H7 (cell line): ENCODE measurements at regions not wholly inside any gene's neighbourhood (a gene's known extent, or its start where the extent isn't known, plus 50 kb on each side); places are given as distances from the start of the nearest gene placed in this dataset.

Experiments used
- DNase-seq: peaks from one replicate; pipeline ENCODE4 v3.0.0; 2012
- H3K27me3 ChIP-seq: 2 replicates; pipeline ENCODE4 v1.6.0; 2011; ENCODE audit warnings: mild to moderate bottlenecking, low read length; ENCODE audit not compliant: control insufficient read depth, insufficient read depth
- H3K36me3 ChIP-seq: replicated peaks from 2 replicates; pipeline ENCODE4 v1.5.1; 2011; ENCODE audit warnings: low read length; ENCODE audit not compliant: control insufficient read depth, insufficient read depth
- H3K4me3 ChIP-seq: 2 replicates; pipeline ENCODE4 v1.5.1; 2011; ENCODE audit warnings: low read depth, mild to moderate bottlenecking, control low read depth, low read length, moderate library complexity; ENCODE audit not compliant: insufficient read depth

DNA sequence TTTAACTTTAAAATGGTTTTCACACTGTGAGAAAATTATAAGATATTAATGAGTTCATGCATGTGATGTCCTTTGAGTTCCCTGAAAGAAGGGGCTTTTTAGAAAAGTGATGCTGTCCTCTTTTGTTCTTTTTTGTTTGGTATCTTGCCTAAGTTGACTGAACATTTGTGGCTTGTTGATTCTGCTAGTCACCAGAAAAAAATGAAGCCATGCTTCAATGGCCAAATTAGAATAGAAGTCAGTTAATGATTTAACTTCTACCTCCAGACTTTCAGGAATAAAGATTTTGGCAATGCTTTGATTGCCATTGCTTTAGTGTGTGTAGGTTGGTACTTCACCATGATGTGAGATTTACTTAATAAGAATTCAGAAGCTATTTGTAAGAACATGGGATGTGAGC lies 260.6 kb upstream of the NECTIN3 start:
- DNase-seq = no peak
- Histone ChIP-seq H3K27me3 (no peaks in the 10 kb centered on the region), H3K36me3 (no peaks in the 10 kb centered on the region), H3K4me3 (no peak overlapping the region)

DNA sequence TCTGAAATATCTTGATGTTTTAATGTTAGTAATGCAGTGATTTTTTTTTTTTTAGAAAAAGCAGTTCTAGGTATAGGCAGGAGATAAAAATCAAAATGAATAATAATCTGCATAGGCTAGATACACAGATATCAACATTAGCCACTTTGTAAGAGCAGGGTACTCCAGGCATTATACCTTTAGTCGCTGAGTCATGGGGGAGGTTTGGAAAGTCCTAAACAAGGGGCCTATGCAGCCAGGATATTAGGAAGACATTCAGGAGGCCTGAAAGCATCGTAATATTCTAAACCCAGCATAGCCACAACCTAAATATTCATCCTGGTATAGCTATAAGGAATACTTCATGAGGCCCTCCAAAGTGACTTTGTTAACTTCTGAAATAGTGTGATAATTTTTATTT lies 258.1 kb upstream of the NECTIN3 start:
- H3K27me3 ChIP-seq = no peaks in the 10 kb centered on the region
- no peak for DNase-seq
- H3K36me3 ChIP-seq = no peaks in the 10 kb centered on the region
- H3K4me3 ChIP-seq = no peak overlapping the region

GRCh38 chr3:110814170-110815007 lies 257.2 kb upstream of the NECTIN3 start:
- no peaks in the 10 kb centered on the region for H3K36me3 ChIP-seq
- H3K27me3 ChIP-seq = no peaks in the 10 kb centered on the region
- no peak overlapping the region for H3K4me3 ChIP-seq
- no peak for DNase-seq

DNA sequence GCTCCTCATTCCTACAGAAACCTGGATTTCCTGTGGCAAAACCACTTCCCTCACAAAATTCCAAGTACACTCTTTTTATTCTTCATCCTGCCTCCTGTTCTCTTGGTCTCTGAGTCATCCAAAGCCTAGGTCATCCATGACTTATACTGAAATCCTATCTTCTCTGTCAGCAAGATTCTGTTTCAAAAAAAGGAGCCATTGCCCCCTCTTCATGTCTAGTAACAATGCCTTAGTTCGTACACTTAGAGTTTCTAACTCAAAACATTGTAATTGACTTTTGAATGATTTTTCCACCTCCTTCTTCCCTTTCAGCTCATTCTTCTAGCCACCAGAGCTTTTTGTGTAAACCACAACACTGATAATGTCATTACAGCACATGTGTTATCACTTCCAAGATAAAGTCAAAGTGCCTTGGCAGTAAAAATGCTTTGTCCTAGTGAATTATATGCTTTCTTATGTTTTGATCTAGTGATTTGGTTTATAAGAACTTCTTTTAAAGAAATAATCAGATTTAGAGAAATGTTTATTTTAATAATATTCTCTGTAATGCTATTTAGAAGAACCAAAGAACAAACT lies 256.5 kb upstream of the NECTIN3 start:
- Histone ChIP-seq H3K27me3 (no peaks in the 10 kb centered on the region), H3K4me3 (no peak overlapping the region), H3K36me3 (no peaks in the 10 kb centered on the region)
- no peak for DNase-seq

- Histone ChIP-seq H3K27me3 (no peaks in the 10 kb centered on the region), H3K4me3 (no peak overlapping the region), H3K36me3 (no peaks in the 10 kb centered on the region)
- DNase-seq = no peak
These were observed 255.6 kb upstream of the NECTIN3 start for GRCh38 chr3:110816008-110816407.

- no peaks in the 10 kb centered on the region for H3K36me3 ChIP-seq
These were observed 250.0 kb upstream of the NECTIN3 start for GRCh38 chr3:110821586-110821985.

DNA sequence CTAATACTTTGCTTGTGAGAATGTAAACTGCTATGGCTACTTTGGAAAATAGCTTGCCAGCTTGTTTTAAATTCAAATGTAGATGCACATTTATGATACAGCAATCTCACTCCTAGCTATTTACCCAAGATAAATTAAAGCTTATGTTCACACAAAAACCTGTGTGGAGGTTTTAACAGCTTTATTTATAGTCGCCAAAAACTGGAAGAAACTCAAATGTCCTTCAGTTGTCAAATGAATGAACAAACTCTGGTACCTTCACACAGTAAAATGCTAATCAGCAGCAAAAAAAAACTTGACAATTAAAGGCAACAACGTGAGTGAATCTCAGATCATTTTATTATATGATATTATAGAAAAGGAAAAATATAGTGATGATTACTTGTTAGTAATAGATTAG lies 248.6 kb upstream of the NECTIN3 start:
- Histone ChIP-seq H3K36me3 (no peaks in the 10 kb centered on the region), H3K27me3 (no peaks in the 10 kb centered on the region), H3K4me3 (no peak overlapping the region)
- DNase-seq = no peak

More at GRCh38 chr3:110821586-110821985, 250.0 kb upstream of the NECTIN3 start:
- DNase-seq = no peak
- H3K4me3 ChIP-seq = no peak overlapping the region
- H3K27me3 ChIP-seq = no peaks in the 10 kb centered on the region

DNA sequence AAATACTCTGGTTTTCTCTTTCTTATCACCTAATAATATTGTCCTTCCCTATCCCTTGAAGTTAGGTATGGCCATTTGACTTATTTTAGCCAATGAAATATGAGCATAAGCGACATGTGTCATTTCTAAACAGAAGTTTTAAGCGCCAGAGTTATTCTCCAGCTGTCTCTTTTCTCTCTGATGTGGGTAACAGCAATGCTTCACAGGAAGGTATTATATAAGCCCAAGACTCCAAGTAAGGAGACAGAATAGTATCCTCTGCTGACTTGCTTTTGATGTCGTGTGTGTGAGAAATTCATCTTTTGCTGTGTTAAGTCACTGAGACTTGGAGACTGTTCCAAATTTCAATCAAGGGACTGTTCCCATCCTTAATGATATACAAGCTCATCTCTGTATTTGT lies 224.6 kb upstream of the NECTIN3 start:
- no peak for DNase-seq
- Histone ChIP-seq H3K27me3 (no peaks in the 10 kb centered on the region), H3K4me3 (no peak overlapping the region), H3K36me3 (no peaks in the 10 kb centered on the region)

DNA sequence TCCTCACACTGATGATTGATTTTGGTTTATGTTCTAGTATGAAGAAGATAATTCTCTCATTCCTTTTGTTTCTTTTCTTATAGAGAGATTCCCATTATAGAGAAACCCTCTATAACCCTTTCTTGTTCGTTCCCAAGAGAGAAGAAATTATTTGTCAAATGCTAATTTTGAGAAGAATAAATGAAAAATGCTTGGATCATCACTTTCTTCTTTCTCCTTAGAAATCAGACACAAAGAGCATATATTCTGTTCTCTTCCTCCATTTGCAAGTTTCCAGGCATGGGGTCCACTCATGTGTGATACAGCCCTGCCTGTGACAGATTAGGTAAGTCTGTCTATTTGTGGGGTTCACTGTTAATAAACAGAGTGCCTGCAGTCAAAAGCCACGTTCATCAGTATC lies 222.6 kb upstream of the NECTIN3 start:
- H3K36me3 ChIP-seq = no peaks in the 10 kb centered on the region
- H3K4me3 ChIP-seq = no peak overlapping the region
- no peak for DNase-seq
- no peaks in the 10 kb centered on the region for H3K27me3 ChIP-seq

DNA sequence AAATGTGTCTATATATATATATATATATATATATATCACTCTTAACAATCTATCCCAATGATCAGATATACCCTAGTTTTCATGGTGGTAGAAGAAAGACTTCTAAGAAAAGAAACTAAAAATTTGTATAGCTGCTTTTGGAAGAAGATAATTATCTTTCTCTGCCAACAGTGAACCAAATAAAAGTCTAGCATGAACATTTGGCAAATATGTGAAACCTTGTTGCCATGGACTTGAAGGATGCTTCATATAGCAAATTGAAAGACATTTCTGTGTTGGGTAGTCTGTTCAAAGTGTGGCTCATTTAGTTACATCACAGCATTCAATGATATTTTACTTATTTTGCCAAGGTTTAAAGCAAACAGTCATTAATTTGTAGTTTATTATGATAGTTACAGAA lies 219.9 kb upstream of the NECTIN3 start:
- Histone ChIP-seq H3K36me3 (no peaks in the 10 kb centered on the region), H3K4me3 (no peak overlapping the region)
- DNase-seq = no peak

GRCh38 chr3:110855207-110855606 lies 216.4 kb upstream of the NECTIN3 start:
- H3K27me3 ChIP-seq = no peaks in the 10 kb centered on the region
- DNase-seq = no peak
- no peak overlapping the region for H3K4me3 ChIP-seq
- H3K36me3 ChIP-seq = no peaks in the 10 kb centered on the region

More for the DNA sequence above, 219.9 kb upstream of the NECTIN3 start:
- H3K27me3 ChIP-seq = no peaks in the 10 kb centered on the region

- DNase-seq = no peak
- Histone ChIP-seq H3K4me3 (no peak overlapping the region), H3K27me3 (no peaks in the 10 kb centered on the region), H3K36me3 (no peaks in the 10 kb centered on the region)
These were observed 214.7 kb upstream of the NECTIN3 start for GRCh38 chr3:110856916-110857315.

DNA sequence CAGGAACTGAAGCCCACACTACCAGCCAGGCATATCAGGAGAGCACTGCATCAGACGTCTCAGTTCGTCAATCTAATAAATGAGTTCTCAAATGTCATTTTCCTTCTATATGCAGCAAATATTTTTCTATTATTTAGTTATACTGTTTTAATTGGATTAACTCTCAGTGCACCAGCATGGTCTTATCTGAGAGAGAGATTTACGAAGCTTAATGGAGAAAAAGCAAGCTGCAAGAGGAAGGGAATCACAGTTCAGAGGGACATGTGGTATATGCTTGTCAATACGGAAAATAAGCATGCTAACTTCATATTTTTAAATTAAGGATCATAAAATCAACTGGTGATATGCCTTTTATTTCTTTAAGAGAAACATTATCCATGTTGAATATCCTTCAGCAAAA lies 213.1 kb upstream of the NECTIN3 start:
- H3K27me3 ChIP-seq = no peaks in the 10 kb centered on the region
- no peak overlapping the region for H3K4me3 ChIP-seq
- no peak for DNase-seq
- no peaks in the 10 kb centered on the region for H3K36me3 ChIP-seq

DNA sequence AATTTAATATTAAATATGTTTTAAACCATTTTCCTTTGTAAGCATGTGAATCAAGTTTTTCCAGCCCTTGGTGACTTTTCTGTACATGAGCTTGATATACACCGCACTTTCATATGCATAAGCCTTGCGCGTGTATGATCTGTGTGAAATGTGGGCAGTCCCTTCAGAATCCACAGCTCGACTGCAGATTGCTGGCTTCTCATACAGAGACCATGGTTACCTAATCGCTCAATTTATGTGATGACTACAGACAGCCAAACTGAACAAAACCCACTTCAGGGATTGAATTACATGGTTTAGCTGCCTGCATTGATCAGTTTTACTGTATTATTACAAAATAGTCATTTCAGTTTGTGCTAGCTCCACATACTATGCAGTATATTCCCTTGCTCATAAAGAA lies 212.3 kb upstream of the NECTIN3 start:
- no peaks in the 10 kb centered on the region for H3K27me3 ChIP-seq
- DNase-seq = no peak
- H3K36me3 ChIP-seq = no peaks in the 10 kb centered on the region
- no peak overlapping the region for H3K4me3 ChIP-seq

DNA sequence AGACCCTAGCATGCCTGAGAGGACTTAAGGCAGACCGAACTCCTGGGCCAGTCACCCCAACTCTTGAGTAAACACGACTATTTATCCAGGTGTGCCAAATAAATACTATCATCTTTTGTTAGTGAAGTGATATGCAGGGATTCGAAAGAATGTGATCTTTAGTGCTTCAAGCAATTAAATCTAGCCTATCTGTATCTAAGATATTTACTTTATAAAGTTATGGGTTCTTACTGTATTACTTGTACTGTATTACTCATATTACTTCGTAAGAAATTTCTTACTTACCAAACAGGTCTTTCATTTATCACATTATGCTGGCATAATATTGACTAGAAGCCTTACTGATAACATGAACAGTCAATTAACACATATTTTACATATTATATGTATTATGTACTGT lies 211.6 kb upstream of the NECTIN3 start:
- DNase-seq = no peak
- no peaks in the 10 kb centered on the region for H3K36me3 ChIP-seq
- H3K4me3 ChIP-seq = no peak overlapping the region
- H3K27me3 ChIP-seq = no peaks in the 10 kb centered on the region
